RCC 7860 (cell line): ENCODE measurements at regions not wholly inside any gene's neighbourhood (a gene's known extent, or its start where the extent isn't known, plus 50 kb on each side); places are given as distances from the start of the nearest gene placed in this dataset.
"Not testable (repeated sequence)": the region's sequence is repeated elsewhere in the genome, so short reads cannot be mapped to it uniquely, and the experiment has no call there.

ENCODE experiments used
- DNase-seq: peaks from one replicate; pipeline ENCODE4 v3.0.0-alpha.2; 2015; ENCODE audit warnings: low spot score
- FAIRE-seq: peaks from 2 replicates; lab custom pipeline; 2012; peaks lifted over from hg19 to GRCh38; lab: Jason Lieb, UNC

- no peak for FAIRE-seq
- no peak for DNase-seq
These were observed 415.6 kb downstream of the KLHL13 start for GRCh38 chrX:117701050-117701449.

- FAIRE-seq (no peak), DNase-seq (no peak)
These were observed 426.7 kb downstream of the KLHL13 start for GRCh38 chrX:117689956-117690355.

- FAIRE-seq = no peak
- DNase-seq = no peak
These were observed 436.3 kb downstream of the KLHL13 start for GRCh38 chrX:117680286-117680685.

DNA sequence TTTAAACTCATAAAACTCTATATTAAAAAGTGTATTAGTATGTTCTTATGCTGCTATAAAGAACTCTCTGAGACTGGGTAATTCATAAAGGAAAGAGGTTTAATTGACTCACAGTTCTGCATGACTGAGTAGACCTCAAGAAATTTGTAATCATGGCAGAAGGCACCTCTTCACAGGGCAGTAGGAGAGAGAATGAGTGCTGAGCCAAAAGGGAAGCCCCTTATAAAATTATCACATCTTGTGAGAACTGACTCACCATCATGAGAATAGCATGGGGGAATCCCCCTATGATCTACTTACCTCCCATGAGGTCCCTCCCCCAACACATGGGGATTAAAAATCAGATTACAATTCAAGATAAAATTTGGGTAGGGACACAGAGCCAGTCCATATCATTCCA lies 463.2 kb downstream of the KLHL13 start:
- DNase-seq = no peak
- FAIRE-seq = no peak

DNA sequence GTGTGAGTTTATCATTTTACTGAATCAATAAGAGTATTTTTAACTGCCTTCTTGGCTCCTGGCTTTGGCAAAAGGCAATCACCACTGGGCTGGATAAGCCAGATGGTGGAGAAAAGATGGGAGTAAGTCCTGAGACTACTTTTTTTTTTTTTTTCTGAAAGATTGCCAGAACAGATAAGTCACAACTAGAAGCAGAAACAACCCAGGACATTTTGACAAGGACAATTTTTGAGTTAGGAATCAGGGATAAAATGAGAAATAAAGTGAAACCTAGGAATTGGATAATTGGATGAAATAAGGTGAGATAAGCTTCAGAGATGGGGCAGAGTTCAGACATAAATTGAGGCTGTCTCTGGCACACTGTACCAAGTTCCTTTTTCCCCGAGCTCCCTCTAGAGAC lies 471.0 kb downstream of the KLHL13 start:
- DNase-seq = no peak
- FAIRE-seq = no peak

GRCh38 chrX:117641913-117642656 lies 474.5 kb downstream of the KLHL13 start:
- DNase-seq = no peak
- no peak for FAIRE-seq

DNA sequence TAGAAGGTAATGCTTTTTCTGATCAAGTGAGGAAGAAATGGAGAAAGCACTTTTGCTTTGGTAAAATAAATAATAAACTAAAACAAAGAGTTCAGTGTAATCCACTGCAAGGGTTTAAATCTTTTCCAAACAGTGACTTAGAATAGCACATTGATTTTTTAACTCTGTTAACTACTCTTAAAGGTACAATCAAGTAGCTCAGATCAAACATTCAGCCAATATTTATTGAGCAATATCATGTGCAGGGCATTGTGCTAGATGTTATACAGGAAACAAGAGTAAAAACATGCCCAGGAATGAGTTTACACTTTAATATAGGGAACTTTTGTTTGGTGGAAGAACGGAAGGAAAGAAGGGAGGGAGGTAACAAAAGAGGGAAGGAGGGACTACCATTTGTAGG lies 479.8 kb downstream of the KLHL13 start:
- DNase-seq = no peak
- no peak for FAIRE-seq

DNA sequence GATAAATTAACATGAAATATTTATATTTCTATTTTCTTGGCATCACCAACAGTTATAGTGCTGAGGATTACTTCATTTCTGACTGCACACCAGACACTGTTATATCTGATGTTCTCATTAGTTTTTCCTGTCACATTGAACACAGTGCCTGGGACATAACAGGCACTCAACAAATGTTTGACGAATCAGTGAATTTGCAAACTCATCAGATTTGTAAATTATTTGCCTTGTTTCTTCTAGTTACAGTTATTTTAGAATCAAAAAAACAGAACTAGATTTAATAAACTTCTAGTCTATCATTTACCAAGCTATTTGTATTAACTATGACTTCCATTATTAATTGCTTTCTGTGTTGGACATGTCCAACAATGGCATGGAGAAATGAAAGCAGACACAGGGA lies 483.3 kb downstream of the KLHL13 start:
- no peak for FAIRE-seq
- no peak for DNase-seq

DNA sequence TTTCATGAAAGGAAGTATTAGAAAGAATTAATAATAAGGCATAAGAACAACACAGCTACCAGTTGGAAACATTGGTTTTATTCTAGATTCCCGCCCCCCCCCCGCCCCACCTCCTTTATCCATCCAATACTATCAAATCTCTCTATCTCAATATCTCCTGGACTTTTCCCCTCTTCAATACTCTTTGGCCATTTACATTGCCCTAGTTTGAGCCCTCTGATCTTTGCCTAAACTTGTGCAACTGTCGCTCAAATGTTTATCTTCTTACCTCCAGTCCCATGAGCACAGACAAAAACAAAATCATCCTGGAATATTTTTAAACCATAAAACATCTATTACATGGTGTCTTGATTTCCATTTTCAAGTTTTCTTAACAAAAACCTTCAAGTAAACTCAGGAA lies 488.2 kb downstream of the KLHL13 start:
- no peak for DNase-seq
- no peak for FAIRE-seq

DNA sequence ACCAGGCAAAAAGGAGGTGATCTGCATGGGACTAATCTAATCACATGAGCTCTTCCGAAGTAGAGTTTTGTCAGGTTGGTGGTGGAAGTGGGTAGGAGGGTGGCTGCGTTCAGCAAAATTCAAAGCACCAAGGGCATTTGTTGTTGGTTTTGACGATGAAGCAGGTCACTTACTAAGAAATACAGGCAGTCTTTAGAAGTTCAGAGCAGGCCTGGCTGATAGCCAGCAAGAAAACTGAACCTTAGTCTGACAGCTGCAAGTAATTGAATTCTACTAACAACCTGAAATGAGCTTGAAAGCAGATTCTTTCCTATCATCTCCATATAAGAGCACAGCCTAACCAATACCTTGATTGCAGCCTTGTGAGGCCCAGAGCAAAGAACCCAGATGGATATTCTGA lies 505.8 kb downstream of the KLHL13 start:
- FAIRE-seq (no peak), DNase-seq (no peak)

GRCh38 chrX:117610049-117610448 lies 506.6 kb downstream of the KLHL13 start:
- no peak for FAIRE-seq
- DNase-seq = no peak

DNA sequence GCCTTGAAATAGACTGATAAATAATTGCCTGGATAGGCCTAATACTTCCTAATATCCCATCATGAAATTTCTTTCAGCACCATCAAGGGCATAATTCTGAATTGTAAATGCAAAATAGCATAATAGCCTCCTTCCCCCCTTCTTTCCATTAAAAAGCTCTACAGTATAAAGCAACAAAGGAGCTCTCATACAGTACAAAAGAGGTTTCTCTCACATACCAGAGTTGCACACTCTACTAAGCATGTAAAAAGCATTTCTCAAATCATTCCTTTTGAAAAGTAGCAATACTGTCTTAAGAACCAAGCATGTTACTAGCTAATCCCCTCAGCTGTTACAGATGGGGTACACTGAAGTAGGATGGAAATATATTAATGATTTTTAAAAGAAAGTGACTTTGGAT lies 509.0 kb downstream of the KLHL13 start:
- DNase-seq = no peak
- FAIRE-seq = no peak

GRCh38 chrX:117606101-117606500 lies 510.5 kb downstream of the KLHL13 start:
- not testable (repeated sequence) for FAIRE-seq, DNase-seq

- FAIRE-seq (no peak), DNase-seq (no peak)
These were observed 546.5 kb downstream of the KLHL13 start for GRCh38 chrX:117570160-117570559.

DNA sequence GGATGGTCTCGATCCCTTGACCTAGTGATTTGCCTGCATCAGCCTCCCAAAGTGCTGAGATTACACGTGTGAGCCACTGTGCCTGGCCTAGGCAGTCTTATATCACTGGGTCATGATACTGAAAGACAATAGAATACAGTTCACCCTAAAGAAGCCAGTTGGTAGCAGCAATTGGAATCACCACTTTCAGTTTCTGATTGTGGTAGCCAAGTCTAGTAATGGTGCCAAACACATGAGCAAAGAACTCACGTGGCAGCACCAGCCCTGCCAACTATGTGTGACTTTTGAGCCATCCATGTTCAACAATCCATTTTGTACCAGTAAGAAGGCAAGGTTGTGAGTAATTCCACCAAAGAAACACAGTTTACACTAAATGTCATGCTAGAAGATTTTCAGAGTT lies 548.4 kb downstream of the KLHL13 start:
- no peak for DNase-seq

GRCh38 chrX:117543885-117544284 lies 572.7 kb downstream of the KLHL13 start:
- no peak for DNase-seq
- no peak for FAIRE-seq

More for the DNA sequence above, 548.4 kb downstream of the KLHL13 start:
- FAIRE-seq = no peak

DNA sequence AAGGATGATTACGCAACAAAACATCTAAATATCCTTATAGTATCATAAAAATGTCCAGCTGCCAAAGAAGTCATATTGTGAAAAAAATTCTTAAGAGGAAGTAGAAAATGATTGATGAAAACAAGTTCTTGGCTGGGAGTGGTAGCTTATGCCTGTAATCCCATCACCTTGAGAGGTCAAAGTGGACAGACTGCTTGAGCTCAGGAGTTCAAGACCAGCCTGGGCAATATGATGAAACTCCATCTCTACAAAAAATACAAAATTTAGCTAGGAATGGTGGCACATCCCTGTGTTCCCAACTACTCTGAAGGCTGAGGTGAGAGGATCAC lies 577.6 kb downstream of the KLHL13 start:
- no peak for DNase-seq
- no peak for FAIRE-seq

DNA sequence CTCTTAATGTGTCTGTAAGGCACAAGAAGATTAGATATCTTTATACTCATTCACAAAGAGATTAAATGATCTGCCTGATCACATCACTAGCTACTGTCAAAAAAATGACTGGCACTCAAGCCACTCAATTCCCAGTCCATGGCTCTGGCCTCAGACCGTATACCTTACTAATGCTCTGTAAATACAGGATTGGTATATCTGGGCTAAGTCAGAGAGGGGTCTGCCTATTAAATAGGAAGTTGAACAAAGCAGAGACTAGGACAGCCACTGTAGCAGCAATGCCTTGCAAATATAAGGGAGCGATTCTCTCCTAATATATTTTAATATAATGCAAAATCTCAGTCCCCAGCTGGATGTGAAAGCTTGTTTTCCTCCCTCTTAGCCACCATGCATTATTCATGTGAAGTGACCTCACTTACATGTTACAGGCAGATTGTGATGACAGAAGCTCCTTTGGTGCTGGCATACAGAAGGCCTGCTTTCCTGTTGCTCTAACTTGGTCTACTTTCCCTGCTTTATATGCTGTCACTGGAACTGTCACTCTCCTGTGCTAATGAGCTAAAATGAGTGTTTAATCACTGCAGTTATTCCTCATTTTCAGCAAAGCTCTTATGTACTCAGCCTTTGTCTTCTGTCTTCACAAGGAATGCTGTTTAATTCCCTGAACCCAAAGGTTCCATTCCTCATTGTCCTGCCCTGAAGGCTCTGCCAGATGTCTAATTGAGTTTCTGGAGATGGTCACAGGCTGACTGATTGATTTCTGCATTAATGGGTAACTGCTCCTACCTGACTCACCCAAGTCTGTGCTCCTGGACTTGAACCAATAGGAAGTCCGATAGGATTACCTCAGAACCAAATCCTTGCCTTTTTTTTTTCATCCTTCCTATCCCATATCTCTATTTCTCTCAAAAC lies 578.2 kb downstream of the KLHL13 start:
- DNase-seq (no peak), FAIRE-seq (no peak)

GRCh38 chrX:117532339-117532738 lies 584.3 kb downstream of the KLHL13 start:
- FAIRE-seq = no peak
- DNase-seq = no peak

GRCh38 chrX:117522725-117523700 lies 593.6 kb downstream of the KLHL13 start:
- DNase-seq = no peak
- FAIRE-seq = no peak

- no peak for FAIRE-seq
- DNase-seq = no peak
These were observed 598.6 kb downstream of the KLHL13 start for GRCh38 chrX:117517994-117518393.
